ENCODE measurements at regions not wholly inside any gene's neighbourhood (a gene's known extent, or its start where the extent isn't known, plus 50 kb on each side); places are given as distances from the start of the nearest gene placed in this dataset.

GRCh38 chr11:36719358-36720107, 121.5 kb upstream of the RAG2 start:
- no peaks in the 10 kb centered on the region for H3K27me3 ChIP-seq (ENCODE audit: control insufficient read depth, insufficient read depth, low read length)
- no peaks in the 10 kb centered on the region for H3K9me3 ChIP-seq (ENCODE audit: control insufficient read depth, low read length)
- no peak overlapping the region for H3K4me3 ChIP-seq (ENCODE audit: low read depth, low read length)
- H3K4me1 ChIP-seq = no peaks in the 10 kb centered on the region
- no peaks in the 10 kb centered on the region for H3K36me3 ChIP-seq (ENCODE audit: control insufficient read depth, insufficient read depth, low read length)
- no peak for TF ChIP-seq CTCF (IDR thresholded peaks at IDR 0.05)
- no peak overlapping the region for H2AFZ ChIP-seq
- H3K79me2 ChIP-seq = no peaks in the 10 kb centered on the region
- H3K4me2 ChIP-seq (ENCODE audit: low read length) = no peak overlapping the region
- H3K9ac ChIP-seq = no peak overlapping the region
- H3K27ac ChIP-seq = no peak overlapping the region

GRCh38 chr11:36718451-36718850, 120.4 kb upstream of the RAG2 start:
- no peak overlapping the region for H3K4me2 ChIP-seq (ENCODE audit: low read length)
- no peak for TF ChIP-seq CTCF (IDR thresholded peaks at IDR 0.05)
- H3K4me3 ChIP-seq (ENCODE audit: low read depth, low read length) = no peak overlapping the region
- no peak overlapping the region for H3K27ac ChIP-seq
- H3K79me2 ChIP-seq = no peaks in the 10 kb centered on the region
- no peaks in the 10 kb centered on the region for H3K4me1 ChIP-seq
- H3K36me3 ChIP-seq (ENCODE audit: control insufficient read depth, insufficient read depth, low read length) = no peaks in the 10 kb centered on the region
- no peak overlapping the region for H2AFZ ChIP-seq
- no peaks in the 10 kb centered on the region for H3K9me3 ChIP-seq (ENCODE audit: control insufficient read depth, low read length)
- H3K27me3 ChIP-seq (ENCODE audit: control insufficient read depth, insufficient read depth, low read length) = no peaks in the 10 kb centered on the region
- H3K9ac ChIP-seq = no peak overlapping the region

- Histone ChIP-seq H3K27me3 (ENCODE audit: control insufficient read depth, insufficient read depth, low read length) (no peaks in the 10 kb centered on the region), H3K9ac (no peak overlapping the region), H2AFZ (no peak overlapping the region), H3K9me3 (ENCODE audit: control insufficient read depth, low read length) (no peaks in the 10 kb centered on the region), H3K4me3 (ENCODE audit: low read depth, low read length) (no peak overlapping the region), H3K36me3 (ENCODE audit: control insufficient read depth, insufficient read depth, low read length) (no peaks in the 10 kb centered on the region), H3K4me1 (no peaks in the 10 kb centered on the region), H3K79me2 (no peaks in the 10 kb centered on the region), H3K27ac (no peak overlapping the region), H3K4me2 (ENCODE audit: low read length) (no peak overlapping the region)
- TF ChIP-seq CTCF (IDR thresholded peaks at IDR 0.05) = no peak
These were observed 115.7 kb upstream of the RAG2 start for GRCh38 chr11:36713715-36714114.

- Histone ChIP-seq H3K9ac (no peak overlapping the region), H3K36me3 (ENCODE audit: control insufficient read depth, insufficient read depth, low read length) (no peaks in the 10 kb centered on the region), H3K4me3 (ENCODE audit: low read depth, low read length) (no peak overlapping the region), H3K4me2 (ENCODE audit: low read length) (no peak overlapping the region), H2AFZ (no peak overlapping the region), H3K27me3 (ENCODE audit: control insufficient read depth, insufficient read depth, low read length) (no peaks in the 10 kb centered on the region), H3K4me1 (no peaks in the 10 kb centered on the region), H3K9me3 (ENCODE audit: control insufficient read depth, low read length) (no peaks in the 10 kb centered on the region), H3K27ac (no peak overlapping the region), H3K79me2 (no peaks in the 10 kb centered on the region)
- peak; percentile 6 for TF ChIP-seq CTCF (IDR thresholded peaks at IDR 0.05)
These were observed 113.2 kb upstream of the RAG2 start for GRCh38 chr11:36711104-36711825.
